GM21737 (cell line): ENCODE measurements at regions not wholly inside any gene's neighbourhood (a gene's known extent, or its start where the extent isn't known, plus 50 kb on each side); places are given as distances from the start of the nearest gene placed in this dataset.
"Not testable (repeated sequence)": the region's sequence is repeated elsewhere in the genome, so short reads cannot be mapped to it uniquely, and the experiment has no call there.

Experiments
- ATAC-seq: cut with Tn5 transposase; IDR thresholded peaks from one replicate; pipeline ENCODE4 v1.9.1; 2021; ENCODE audit warnings: mild to moderate bottlenecking, moderate library complexity; ENCODE audit not compliant: unreplicated experiment

- ATAC-seq: no peak
Observed at GRCh38 chr18:60209042-60209441, 163.5 kb downstream of the MC4R start.

DNA sequence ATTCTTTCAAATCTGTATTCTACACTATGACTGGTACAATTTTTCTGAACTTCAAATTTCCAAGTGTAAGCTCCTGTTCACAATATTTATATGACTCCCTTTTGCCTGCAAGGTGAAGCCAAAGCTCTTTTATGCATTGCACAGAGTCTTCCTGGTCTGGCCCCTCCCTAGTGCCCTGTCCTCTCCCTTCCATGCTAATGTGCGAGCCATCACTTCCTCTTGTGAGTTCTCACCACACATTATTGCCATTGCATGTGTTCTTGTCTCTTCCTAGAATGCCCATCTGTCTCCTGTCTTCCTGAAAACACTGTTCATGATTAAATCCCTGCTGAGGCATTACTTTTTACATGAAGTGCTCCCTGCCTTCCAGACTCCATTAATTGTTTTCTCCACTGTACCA, 169.9 kb downstream of the MC4R start:
- no peak for ATAC-seq

- ATAC-seq: no peak
Observed at GRCh38 chr18:60200558-60200957, 172.0 kb downstream of the MC4R start.

GRCh38 chr18:60199505-60199904, 173.1 kb downstream of the MC4R start:
- ATAC-seq: no peak

DNA sequence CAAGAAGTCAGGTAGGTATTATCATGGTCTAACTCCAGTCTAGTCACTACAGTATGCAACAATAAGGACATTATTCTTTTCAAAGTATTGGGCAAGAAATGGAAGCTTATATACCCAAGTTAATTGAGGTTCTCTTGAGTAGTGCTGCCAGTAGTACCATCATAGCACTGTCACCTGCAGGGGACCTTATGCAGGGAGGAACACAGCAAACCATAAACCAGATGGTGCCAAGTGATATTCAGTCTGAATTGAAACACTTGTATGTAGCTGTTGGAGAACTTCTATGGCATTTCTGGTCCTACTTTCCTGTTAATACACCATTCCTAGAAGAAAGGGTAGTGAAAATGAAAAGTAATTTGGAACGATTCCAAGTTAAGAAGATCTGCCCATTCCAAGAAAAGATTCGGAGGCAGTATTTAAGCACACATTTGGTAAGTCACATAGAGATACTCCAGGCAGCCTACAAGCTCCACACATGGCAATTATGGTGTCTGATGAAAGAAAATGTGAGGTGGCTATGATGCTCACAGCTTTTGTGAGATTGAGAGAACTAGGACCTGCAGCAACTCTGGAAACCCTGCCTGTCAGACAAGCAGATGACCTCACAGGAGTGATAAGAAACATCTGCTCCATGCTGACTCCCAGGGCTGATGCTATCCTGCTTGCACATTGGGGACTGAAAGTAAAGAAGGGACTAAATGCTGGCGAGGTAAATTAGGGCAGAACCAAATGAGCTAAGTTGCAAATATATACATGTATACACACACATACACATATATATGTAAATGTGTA, 174.7 kb downstream of the MC4R start:
- ATAC-seq: no peak

DNA sequence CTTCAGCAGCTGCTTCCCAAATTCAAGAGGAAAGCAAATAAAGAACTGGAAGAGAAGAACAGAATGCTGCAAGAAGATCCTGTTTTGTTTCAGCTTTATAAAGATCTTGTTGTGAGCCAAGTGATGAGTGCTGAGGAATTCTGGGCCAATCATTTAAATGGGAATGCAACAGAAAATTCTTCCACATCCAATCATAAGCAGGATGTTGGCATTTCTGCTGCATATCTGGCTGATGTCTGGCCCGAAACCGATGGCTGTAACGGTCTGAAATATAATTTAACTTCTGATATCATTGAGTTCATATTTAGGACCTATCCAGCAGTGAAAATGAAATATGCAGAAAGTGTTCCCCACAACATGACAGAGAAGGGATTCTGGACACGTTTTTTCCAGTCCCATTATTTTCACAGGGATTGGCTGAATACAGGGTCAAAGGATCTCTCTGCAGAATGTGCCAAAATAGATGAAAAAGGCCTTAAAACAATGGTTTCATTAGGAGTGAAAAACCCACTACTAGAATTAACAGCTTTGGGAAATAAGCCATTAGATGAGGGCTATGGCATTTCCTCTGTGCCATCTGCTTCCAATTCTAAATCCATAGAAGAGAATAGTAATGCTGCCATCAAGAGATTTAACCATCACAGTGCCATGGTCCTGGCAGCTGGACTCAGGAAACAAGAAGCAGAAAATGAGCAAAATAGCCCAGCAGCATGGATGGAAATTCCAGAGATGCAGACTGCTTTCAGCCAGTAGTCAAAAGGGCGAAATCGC, 175.6 kb downstream of the MC4R start:
- no peak for ATAC-seq

DNA sequence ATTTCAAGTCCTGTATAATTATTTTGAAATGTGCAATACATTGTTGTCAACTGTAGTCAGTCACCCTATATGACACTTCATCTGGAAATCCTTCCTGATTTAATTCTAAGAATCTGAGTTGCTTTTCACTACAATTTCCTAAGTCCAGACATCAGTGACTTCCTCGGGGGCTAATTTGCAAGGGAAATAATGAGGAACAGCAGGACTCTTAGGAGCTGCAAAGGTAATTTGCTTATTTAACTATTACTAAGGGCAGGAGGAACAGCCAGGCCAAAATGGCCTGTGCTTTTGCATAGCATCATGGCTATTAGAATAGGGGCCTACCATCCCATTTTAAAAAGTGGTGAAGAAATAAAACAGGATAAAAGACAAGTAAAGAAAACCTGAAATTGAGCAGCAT, 178.8 kb downstream of the MC4R start:
- ATAC-seq: no peak

DNA sequence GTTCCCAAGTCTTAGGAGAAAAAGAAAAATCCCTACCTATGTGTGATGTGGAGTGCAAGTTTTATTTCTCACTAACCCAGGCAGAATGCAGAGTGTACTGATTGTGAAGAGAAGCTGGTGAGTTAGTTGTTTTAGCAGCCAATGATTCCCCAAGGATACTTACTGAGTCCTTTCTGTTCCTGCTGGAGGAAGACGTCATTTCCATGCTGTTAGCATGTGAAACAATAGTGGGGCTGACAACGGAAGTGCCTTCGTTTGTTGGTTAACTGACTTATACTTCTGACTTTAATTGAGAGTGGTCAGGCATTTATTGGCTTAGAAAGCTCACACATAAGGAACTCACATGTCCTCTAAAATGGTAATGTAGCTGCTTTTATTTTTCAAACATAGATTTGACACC, 180.6 kb downstream of the MC4R start:
- ATAC-seq: no peak

DNA sequence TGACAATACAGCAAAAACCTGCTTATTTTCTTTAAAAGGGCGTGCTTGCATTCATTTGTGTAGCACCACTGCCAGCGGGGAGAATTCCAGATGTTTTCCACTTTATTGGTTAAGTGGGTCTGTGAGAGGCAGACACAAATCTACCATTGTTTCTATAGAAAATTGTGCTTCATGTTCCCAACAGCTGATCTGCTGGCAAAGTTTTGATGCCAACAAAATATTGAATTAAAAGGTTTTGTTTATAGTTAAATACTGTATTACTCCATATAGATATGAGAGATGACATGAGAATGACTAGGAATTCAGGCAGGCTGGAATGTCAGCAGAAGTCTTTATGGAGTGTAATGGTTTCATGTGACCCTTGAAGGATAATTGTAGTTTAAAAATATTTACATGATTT, 182.7 kb downstream of the MC4R start:
- no peak for ATAC-seq

- ATAC-seq: no peak
Observed at GRCh38 chr18:60188958-60189357, 183.6 kb downstream of the MC4R start.

- ATAC-seq: no peak
Observed at GRCh38 chr18:60182223-60182622, 190.4 kb downstream of the MC4R start.

- no peak for ATAC-seq
Observed at GRCh38 chr18:60180671-60181070, 191.9 kb downstream of the MC4R start.

DNA sequence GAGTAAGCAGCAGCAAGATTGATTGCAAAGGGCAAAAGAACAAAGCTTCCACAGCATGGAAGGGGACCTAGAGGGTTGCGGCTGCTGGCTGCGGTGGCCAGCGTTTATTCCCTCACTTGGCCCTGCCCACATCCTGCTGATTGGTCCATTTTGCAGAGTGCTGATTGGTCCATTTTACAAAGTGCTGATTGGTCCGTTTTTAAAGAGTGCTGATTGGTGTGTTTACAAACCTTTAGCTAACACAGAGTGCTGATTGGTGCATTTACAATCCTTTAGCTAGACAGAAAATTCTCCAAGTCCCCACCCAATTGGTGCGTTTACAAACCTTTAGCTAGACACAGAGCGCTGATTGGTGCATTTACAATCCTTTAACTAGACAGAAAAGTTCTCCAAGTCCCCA, 194.4 kb downstream of the MC4R start:
- ATAC-seq: not testable (repeated sequence)

- no peak for ATAC-seq
Observed at GRCh38 chr18:60176259-60176658, 196.3 kb downstream of the MC4R start.

DNA sequence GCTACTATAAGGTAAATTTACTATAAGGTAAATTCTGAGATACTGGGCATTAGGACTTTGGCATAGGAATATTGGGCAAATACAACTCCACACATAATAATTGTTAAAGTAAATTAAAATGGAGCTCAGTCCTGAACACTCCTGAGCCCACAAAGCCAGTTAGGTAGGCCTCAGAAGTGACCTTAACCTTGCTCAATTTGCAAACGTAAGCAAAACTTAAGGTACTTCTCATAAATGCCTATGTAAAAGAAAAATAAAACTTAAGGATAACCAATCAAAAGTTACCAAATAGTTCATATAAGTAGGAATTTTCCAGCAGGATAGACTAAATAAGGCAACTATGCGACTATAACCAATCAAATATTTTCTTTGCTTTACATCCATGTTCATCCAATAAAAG, 197.7 kb downstream of the MC4R start:
- no peak for ATAC-seq

- ATAC-seq: no peak
Observed at GRCh38 chr18:60172030-60172429, 200.5 kb downstream of the MC4R start.

- ATAC-seq: peak; percentile 84
Observed at GRCh38 chr18:60163622-60164021, 209.0 kb downstream of the MC4R start.

DNA sequence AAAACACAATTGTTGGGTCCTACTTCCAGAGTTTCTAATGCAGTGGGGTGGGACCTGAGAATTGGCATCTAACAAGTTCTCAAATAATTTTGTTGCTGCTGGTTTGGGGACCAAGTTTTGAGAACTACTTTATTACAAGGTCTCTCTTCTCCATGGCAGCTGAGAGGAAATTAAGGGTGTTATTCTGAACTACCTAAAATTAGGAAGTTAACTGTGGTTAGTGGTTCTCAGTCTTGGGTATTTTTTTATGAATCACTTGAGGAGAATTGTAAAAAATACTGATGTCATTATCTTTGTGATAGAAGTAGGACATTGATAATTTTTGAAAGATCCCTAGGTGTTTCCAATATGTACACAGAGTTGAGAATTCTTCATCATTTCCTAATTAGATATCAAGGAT, 210.2 kb downstream of the MC4R start:
- ATAC-seq: no peak

DNA sequence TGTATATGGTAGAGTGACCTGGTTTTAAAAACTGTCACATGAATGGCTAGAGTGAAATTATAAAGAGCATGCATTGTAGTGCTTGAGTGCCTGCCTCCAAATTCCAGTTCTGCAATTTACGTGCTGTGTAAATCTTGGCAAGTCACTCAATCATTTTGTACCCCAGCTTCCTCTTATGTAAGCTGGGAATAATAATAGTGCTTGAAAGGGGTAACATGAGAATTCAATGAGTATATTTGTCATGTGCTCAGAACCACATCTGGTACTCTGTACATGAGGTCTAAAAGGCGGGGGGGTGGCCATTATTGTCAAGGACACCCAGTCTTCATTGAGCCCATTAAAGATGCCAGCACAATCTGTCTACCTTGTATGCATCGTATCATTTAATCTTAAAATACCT, 214.8 kb downstream of the MC4R start:
- no peak for ATAC-seq

DNA sequence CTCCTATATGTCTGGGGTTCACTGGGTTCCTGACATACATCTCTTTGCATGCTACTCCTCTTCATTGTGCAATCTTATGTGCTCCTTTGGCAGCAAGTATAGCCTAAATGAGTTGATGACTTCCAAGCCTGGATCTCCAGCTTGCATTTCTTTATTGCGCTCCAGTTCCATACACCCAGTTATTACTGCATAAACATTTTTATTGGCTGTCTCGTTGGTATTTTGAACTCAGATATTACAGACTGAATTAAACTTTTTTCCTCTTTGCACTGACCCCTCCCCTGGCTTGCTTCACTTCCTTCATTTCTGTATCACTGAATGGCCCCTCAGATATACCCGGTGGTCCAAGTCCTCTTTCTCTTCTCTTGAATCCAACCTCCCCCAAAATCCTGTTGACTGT, 219.2 kb downstream of the MC4R start:
- no peak for ATAC-seq

- ATAC-seq: no peak
Observed at GRCh38 chr18:60149316-60149715, 223.3 kb downstream of the MC4R start.

GRCh38 chr18:60147323-60147722, 225.3 kb downstream of the MC4R start:
- no peak for ATAC-seq
